COR-L47 (cell line): ENCODE measurements at regions not wholly inside any gene's neighbourhood (a gene's known extent, or its start where the extent isn't known, plus 50 kb on each side); places are given as distances from the start of the nearest gene placed in this dataset.
"Not testable (repeated sequence)": the region's sequence is repeated elsewhere in the genome, so short reads cannot be mapped to it uniquely, and the experiment has no call there.

Experiments used
- DNase-seq: peaks from one replicate; lab custom pipeline; 2025; lab: John Stamatoyannopoulos, UW

GRCh38 chr6:147911686-147912085 lies 403.2 kb downstream of the SAMD5 start:
- no peak for DNase-seq

- no peak for DNase-seq
These were observed 414.3 kb downstream of the SAMD5 start for GRCh38 chr6:147922799-147923198.

GRCh38 chr6:147924598-147924997 lies 416.1 kb downstream of the SAMD5 start:
- no peak for DNase-seq

GRCh38 chr6:147925826-147926225 lies 416.8 kb upstream of the SASH1 start:
- DNase-seq, result no peak

GRCh38 chr6:147930745-147931144 lies 411.9 kb upstream of the SASH1 start:
- no peak for DNase-seq

- DNase-seq, result no peak
These were observed 409.4 kb upstream of the SASH1 start for GRCh38 chr6:147933224-147933623.

- DNase-seq, result no peak
These were observed 407.0 kb upstream of the SASH1 start for GRCh38 chr6:147935656-147936055.

- no peak for DNase-seq
These were observed 405.8 kb upstream of the SASH1 start for GRCh38 chr6:147936703-147937470.

GRCh38 chr6:147941143-147941542 lies 401.5 kb upstream of the SASH1 start:
- DNase-seq, result no peak

GRCh38 chr6:147942363-147942762 lies 400.3 kb upstream of the SASH1 start:
- DNase-seq, result no peak

- DNase-seq, result no peak
These were observed 398.5 kb upstream of the SASH1 start for GRCh38 chr6:147944122-147944521.

- DNase-seq, result no peak
These were observed 395.1 kb upstream of the SASH1 start for GRCh38 chr6:147947521-147947920.

GRCh38 chr6:147949981-147950622 lies 392.5 kb upstream of the SASH1 start:
- DNase-seq, result no peak

GRCh38 chr6:147950623-147950987 lies 392.0 kb upstream of the SASH1 start:
- DNase-seq, result no peak

- no peak for DNase-seq
These were observed 390.9 kb upstream of the SASH1 start for GRCh38 chr6:147951726-147952125.

- DNase-seq, result no peak
These were observed 387.7 kb upstream of the SASH1 start for GRCh38 chr6:147954938-147955337.

- no peak for DNase-seq
These were observed 384.0 kb upstream of the SASH1 start for GRCh38 chr6:147958683-147959082.

- DNase-seq, result no peak
These were observed 381.0 kb upstream of the SASH1 start for GRCh38 chr6:147961481-147962141.

GRCh38 chr6:147965448-147965847 lies 377.2 kb upstream of the SASH1 start:
- not testable (repeated sequence) for DNase-seq

- DNase-seq, result no peak
These were observed 371.7 kb upstream of the SASH1 start for GRCh38 chr6:147970970-147971369.

GRCh38 chr6:147972448-147972847 lies 370.2 kb upstream of the SASH1 start:
- no peak for DNase-seq

- no peak for DNase-seq
These were observed 368.8 kb upstream of the SASH1 start for GRCh38 chr6:147973806-147974205.

- DNase-seq, result no peak
These were observed 368.3 kb upstream of the SASH1 start for GRCh38 chr6:147974376-147974775.
